ENCODE measurements at regions not wholly inside any gene's neighbourhood (a gene's known extent, or its start where the extent isn't known, plus 50 kb on each side); places are given as distances from the start of the nearest gene placed in this dataset.

DNA sequence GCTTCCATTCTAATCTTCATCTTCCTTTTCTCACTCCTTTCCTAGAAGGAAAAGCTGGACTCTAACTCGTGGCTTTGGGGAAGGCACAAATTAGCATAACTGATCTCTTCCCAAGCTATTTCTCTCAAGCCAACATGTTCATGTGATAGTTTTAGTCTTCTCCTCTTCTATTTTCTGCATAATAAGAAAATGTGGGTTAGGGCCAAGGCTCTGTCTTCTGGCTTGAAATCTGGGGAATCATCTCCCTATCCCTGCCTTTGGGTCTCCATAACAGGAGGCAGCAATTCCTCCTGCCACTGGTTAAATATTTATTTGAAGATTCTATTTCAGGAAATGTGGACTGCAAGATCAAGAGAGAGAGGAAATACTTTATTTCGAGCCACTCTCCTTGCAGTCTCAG, 1669.6 kb downstream of the MAT2B start:
- Histone ChIP-seq H3K36me3 (no peaks in the 10 kb centered on the region), H3K4me3 (no peak overlapping the region), H3K9me3 (ENCODE audit: low read depth) (no peaks in the 10 kb centered on the region), H3K27ac (no peak overlapping the region), H3K4me1 (ENCODE audit: low read depth) (no peaks in the 10 kb centered on the region), H3K27me3 (no peaks in the 10 kb centered on the region)
- no peak for DNase-seq (ENCODE audit: low read depth in 1 of 2, low spot score in 1 of 2)
- TF ChIP-seq, protein P1, sequence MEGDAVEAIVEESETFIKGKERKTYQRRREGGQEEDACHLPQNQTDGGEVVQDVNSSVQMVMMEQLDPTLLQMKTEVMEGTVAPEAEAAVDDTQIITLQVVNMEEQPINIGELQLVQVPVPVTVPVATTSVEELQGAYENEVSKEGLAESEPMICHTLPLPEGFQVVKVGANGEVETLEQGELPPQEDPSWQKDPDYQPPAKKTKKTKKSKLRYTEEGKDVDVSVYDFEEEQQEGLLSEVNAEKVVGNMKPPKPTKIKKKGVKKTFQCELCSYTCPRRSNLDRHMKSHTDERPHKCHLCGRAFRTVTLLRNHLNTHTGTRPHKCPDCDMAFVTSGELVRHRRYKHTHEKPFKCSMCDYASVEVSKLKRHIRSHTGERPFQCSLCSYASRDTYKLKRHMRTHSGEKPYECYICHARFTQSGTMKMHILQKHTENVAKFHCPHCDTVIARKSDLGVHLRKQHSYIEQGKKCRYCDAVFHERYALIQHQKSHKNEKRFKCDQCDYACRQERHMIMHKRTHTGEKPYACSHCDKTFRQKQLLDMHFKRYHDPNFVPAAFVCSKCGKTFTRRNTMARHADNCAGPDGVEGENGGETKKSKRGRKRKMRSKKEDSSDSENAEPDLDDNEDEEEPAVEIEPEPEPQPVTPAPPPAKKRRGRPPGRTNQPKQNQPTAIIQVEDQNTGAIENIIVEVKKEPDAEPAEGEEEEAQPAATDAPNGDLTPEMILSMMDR (IDR thresholded peaks at IDR 0.05; ENCODE audit: low read depth, low read length), result no peak

DNA sequence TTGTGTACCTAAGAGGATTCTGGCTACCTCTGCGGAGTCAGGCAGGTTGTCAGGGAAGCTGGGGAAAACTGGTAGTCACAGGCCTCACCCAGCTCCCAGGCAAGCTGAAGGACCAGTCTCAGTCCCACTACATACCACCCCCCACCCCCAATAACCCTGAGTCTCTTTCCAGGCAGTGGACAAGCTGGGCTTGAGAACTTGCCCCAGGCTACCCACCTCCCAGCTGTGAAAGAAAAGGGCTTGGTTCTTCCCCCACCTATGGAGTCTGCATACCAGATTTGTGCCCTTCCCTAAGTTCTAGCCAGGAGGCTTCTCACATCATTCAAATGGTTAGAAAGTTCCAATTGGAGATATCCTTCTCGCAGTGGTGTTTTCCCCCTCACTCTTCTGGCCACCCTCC, 1678.8 kb downstream of the MAT2B start:
- peaks cover 2% of the 10 kb centered on the region for H3K4me1 ChIP-seq (ENCODE audit: low read depth)
- TF ChIP-seq, protein P1 (IDR thresholded peaks at IDR 0.05; ENCODE audit: low read depth, low read length), result no peak
- no peaks in the 10 kb centered on the region for H3K36me3 ChIP-seq
- DNase-seq (ENCODE audit: low read depth in 1 of 2, low spot score in 1 of 2), result no peak
- no peak overlapping the region for H3K4me3 ChIP-seq
- no peak overlapping the region for H3K27ac ChIP-seq
- no peaks in the 10 kb centered on the region for H3K27me3 ChIP-seq
- no peaks in the 10 kb centered on the region for H3K9me3 ChIP-seq (ENCODE audit: low read depth)

DNA sequence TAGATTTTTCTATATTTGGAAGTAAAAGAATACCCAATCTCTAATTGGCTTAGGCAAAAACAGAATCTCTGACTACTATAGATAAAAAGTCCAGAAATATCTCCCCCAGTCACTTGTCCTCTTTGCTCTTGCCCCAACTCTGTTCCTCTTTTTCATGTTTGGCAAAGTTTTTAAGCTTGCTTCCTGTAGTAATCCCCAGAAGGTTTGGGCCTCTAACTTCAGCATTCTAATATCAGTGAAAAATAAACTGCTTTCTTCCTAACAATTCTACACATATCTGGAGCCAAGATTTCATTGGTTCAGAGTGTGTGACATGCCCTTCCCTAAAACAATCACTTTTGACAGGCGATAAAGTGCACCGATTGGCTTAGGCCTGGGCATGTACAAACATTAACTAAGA, 1680.3 kb downstream of the MAT2B start:
- Histone ChIP-seq H3K4me1 (ENCODE audit: low read depth) (peaks cover 2% of the 10 kb centered on the region), H3K4me3 (no peak overlapping the region), H3K27me3 (no peaks in the 10 kb centered on the region), H3K9me3 (ENCODE audit: low read depth) (no peaks in the 10 kb centered on the region), H3K36me3 (no peaks in the 10 kb centered on the region), H3K27ac (no peak overlapping the region)
- TF ChIP-seq, protein P1 (IDR thresholded peaks at IDR 0.05; ENCODE audit: low read depth, low read length), result no peak
- no peak for DNase-seq (ENCODE audit: low read depth in 1 of 2, low spot score in 1 of 2)

DNA sequence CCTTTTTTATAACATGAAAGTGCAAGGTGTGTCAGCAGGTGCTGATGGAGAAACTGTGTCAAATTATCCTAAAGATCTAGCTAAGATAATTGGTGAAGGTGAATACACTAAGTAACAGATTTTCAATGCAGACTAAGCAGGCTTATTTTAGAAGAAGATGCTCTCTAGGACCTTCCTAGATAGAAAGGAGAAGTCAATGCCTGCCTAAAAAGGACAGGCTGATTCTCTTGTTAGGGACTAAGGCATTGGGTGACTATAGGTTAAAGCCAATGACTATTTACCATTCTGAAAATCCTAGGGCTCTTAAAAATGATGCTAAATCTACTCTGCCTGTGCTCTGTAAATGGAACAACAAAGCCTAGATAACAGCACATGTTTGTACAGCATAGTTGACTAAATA, 1682.4 kb downstream of the MAT2B start:
- no peak for DNase-seq (ENCODE audit: low read depth in 1 of 2, low spot score in 1 of 2)
- TF ChIP-seq, protein P1 (IDR thresholded peaks at IDR 0.05; ENCODE audit: low read depth, low read length), result no peak
- no peak overlapping the region for H3K27ac ChIP-seq
- H3K36me3 ChIP-seq, result no peaks in the 10 kb centered on the region
- no peaks in the 10 kb centered on the region for H3K9me3 ChIP-seq (ENCODE audit: low read depth)
- no peak overlapping the region for H3K4me3 ChIP-seq
- H3K4me1 ChIP-seq (ENCODE audit: low read depth), result peaks cover 2% of the 10 kb centered on the region
- H3K27me3 ChIP-seq, result no peaks in the 10 kb centered on the region

DNA sequence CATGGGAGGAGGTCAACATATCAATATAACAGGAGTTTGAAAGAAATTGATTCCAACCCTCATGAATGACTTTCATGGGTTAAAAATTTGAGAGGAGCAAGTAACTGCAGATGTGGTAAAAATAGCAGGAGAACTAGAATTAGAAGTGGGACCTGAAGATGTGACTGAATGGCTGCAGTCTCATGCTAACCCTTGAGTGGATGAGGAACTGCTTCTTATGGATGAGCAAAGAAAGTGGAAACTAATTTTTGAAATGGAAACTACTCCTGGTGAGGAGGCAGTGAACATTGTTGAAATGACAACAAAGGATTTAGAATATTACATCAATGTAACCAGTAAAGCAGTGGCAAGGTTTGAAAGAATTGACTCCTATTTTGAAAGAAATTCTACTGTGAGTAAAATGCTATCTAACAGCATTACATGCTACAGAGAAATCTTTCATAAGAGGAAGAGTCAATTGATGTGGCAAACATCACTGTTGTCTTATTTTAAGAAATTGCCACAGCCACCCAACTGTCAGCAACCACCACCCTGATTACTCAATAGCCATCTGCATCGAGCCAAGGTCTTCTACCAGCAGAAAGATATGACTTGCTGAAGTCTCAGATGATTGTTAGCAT, 1683.2 kb downstream of the MAT2B start:
- no peaks in the 10 kb centered on the region for H3K9me3 ChIP-seq (ENCODE audit: low read depth)
- TF ChIP-seq, protein P1 (IDR thresholded peaks at IDR 0.05; ENCODE audit: low read depth, low read length), result no peak

More for the DNA sequence above, 1683.2 kb downstream of the MAT2B start:
- no peak for DNase-seq (ENCODE audit: low read depth in 1 of 2, low spot score in 1 of 2)
- no peaks in the 10 kb centered on the region for H3K27me3 ChIP-seq
- H3K4me3 ChIP-seq, result no peak overlapping the region
- no peaks in the 10 kb centered on the region for H3K36me3 ChIP-seq
- H3K27ac ChIP-seq, result no peak overlapping the region
- peaks cover 2% of the 10 kb centered on the region for H3K4me1 ChIP-seq (ENCODE audit: low read depth)

Data from cardiac muscle cell (in vitro differentiated cells and primary cell).